Midbrain (tissue), 1 donor: ENCODE measurements at regions not wholly inside any gene's neighbourhood (a gene's known extent, or its start where the extent isn't known, plus 50 kb on each side); places are given as distances from the start of the nearest gene placed in this dataset.

Experiments
- DNase-seq: peaks from one replicate; lab custom pipeline; 2025; lab: John Stamatoyannopoulos, UW

DNA sequence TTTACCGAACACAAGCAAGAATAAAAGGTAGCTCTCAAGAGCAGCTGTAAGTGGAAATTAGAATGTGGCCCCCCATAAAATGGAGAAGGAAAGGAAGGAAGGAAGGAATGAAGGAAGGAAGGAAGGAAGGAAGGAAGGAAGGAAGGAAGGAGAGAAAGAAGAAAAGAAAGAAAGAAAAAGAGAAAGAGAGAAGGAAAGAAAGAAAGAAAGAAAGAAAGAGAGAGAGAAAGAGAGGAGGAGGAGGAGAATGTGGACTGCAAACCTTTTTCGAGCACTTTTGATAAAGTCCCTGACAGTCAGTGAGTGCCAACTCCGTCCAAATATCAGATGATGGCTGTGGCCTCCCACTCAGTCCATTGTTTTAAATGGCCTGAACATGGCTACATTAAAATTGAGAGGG, 53.8 kb upstream of the SNX2 start:
- DNase-seq, result no peak

DNA sequence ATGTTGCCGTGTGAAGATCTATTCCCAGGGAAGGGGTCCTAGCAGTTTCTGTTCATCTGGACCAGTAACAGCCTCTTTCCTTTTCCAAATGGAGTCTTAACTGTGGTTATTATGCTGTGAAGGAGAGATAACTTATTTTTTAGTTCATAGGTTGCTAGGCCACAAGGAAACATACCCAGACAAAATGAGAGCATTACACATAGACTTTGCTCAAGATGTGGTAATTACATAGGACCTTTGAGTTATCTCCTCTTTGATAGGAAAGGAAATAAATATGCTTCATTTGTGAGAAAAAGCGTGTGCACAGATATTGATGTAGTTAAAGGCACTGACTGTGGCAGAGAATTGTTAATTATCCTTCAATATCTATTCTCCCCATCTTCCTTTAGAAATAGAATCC, 52.5 kb upstream of the SNX2 start:
- DNase-seq, result no peak

DNA sequence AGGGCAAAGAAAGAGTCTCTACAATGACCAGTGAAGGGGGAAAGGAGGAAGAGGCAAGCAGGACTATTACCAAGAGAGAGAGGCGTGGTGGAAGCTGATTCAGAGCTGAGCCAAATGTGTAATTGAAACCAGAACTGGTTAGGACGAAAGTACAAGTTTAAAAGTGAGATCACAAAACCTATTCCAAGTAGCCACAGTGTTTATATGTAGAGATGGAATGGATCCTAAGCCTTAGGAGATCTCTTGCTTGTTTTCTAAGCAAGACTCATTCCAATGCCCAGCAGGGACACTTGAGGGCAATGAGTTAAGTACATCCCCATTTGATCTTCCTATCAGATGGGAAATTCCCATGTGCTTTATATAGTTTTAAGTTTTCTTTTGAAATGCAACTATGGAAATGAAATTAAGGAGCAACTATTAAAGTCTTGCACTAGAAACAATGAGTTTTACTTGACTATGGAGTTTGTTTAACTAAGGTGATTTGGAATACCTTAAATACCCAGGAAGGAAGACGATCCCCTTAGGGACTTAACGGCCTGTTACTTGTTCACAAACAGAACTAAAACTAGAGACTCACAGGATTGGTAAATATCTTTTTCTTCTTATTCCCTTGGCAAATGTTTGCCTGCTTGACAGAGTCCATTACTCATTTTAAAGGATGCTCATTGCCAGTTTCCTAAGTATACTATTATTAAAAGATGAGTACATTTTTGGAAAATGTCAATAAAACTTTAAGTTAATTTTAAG, 51.1 kb upstream of the SNX2 start:
- no peak for DNase-seq
